G401.6 (cell line): ENCODE measurements at regions not wholly inside any gene's neighbourhood (a gene's known extent, or its start where the extent isn't known, plus 50 kb on each side); places are given as distances from the start of the nearest gene placed in this dataset.

Source experiments
- FAIRE-seq: peaks from 2 replicates; lab custom pipeline; 2012; peaks lifted over from hg19 to GRCh38; lab: Jason Lieb, UNC

DNA sequence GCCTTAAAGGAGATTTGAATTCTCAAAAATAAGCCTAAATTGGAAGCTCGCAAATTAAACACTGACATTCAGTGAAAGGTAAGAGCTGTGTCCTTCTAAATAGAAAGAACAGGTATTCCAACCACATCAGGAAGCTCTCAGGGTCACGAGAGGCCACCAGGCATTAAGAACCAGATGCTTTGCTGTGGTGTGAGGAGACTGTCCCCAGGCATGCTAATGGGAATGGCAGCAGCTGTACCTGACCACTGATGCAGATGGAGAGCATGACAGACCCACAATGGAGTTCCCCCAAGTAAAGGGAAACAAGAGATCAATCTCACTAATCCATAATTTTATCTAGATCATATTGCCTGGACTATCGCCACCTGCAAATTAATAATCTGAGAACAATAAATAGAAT, 658.9 kb upstream of the NOX3 start:
- no peak for FAIRE-seq

DNA sequence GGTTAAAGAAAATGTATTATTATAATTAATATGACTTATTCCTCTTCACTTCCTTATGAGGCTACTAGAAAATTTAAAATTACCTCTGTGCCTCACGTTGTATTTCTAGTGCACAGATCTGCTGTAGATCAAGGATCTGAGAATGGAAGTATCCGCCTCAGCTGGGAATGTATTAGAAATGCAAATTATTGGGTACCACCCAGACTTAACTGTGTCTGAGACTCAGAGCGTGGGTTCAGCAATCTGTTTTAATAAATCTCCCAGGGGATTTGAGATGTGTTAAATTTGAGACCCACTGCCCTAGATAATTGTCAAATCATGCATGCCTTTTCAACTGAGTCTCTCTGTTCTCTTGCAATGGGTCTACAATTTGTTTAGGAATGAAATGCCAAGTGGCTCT, 658.0 kb upstream of the NOX3 start:
- no peak for FAIRE-seq

DNA sequence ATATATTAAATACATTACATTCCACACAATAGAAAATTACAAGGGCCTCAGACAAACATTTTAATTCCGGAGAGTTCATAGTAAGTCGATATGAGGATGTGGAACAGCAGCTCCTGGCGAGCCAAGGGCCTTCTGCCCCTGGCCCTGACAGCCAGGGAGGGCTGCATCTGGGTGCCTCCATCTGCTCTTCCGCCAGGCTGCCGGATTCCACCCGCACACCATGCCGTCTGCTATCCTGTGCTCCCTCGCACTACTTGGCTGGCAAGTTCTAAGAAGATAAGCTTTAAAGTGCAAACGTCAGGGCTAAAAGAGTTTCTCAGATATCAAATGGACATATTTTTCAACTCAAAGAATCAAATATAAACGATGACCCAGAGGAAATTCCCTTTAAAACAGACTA, 656.3 kb upstream of the NOX3 start:
- no peak for FAIRE-seq

DNA sequence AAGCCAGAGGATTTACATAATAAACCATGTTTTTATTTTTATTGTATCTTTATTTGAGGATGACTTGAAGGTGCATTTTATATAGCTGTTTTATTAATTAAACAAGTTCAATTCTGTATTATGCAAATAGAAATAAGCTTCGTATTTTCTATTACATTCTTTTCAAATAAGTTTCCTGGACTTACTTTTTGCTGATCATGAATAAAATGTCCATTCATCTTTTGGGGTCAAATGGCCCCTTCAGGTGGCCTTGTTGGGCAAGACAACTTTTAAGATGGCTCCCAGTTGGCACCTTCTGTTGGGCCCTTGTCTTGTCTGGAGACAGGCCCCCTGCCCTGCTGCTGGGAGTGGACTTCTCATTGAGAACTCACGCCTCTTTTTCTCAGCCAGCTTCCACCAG, 654.6 kb upstream of the NOX3 start:
- FAIRE-seq = no peak

- no peak for FAIRE-seq
Observed at GRCh38 chr6:156109713-156110112, 654.1 kb upstream of the NOX3 start.

DNA sequence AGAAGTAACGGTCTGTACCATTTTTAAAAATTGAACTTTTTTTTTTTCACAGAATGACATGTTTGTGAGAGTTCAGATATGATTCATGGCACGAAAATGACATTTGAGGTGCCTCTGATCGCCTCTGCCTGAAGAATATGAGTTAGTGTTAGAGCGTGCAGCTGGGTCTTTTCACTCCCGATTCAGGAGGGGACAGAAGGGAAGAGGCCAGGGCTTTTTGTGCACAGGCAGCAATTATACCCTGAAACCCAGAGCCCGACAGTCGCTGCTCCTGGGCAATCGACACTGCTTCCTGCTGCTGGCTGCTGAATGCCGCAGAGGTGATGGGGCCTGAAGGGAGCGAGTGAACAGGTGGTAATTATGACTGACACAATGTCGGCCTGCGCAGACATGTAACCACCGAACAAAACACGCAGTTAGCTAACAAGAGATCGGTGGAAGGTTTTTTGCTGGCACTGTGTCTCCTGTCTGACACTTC, 652.0 kb upstream of the NOX3 start:
- no peak for FAIRE-seq

DNA sequence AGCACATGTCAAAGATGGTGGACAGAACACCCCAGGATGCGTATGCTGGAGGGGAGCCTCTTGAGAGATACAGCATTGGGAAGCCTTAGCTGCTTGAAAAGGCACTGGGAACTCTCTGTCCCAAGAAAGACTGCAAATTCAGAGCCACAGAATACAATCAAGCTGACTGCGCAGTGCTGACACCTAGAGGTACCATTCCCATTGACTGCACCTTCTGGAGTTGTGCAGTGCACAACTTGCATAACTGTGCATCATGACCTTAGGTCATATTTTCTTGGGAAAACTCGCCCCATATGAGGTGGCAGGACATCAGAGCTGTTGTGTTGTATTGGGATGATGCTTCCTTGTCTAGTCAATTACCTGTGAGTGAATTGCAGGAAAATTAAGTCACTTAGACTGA, 646.5 kb upstream of the NOX3 start:
- FAIRE-seq = no peak

DNA sequence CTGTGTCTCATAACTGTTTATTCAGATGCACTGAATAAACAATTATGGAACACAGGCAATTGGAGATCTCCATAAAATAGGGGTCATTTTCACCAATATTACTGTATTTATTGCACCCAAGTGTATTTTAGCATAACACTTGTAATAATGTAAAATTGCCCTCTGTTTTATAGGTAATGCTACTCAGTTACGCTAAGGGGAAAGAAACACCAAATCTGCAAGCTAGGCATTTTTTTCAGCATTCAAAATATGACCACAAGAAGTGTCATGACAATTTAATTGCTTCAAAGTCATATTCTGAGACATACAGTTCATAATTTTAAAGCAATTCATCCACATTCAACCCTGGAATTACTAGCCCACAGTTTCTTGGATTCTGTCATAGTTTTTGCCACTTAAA, 643.2 kb upstream of the NOX3 start:
- FAIRE-seq = no peak

DNA sequence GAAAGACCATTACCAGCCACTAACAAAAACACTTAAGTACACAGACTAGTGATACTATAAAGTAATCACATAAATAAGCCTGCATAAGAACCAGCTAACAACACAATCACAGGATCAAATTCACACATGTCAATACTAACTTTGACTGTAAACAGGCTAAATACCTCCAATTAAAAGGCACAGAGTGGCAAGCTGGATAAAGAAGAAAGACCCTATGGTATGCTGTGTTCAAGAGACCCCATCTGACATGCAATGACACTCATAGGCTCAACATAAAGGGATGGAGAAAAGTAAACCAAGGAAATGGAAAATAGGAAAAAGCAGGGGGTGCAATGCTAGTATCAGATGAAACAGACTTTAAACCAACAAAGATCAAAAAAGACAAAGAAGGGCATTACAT, 631.8 kb upstream of the NOX3 start:
- no peak for FAIRE-seq

- FAIRE-seq = no peak
Observed at GRCh38 chr6:156082012-156082411, 626.4 kb upstream of the NOX3 start.

DNA sequence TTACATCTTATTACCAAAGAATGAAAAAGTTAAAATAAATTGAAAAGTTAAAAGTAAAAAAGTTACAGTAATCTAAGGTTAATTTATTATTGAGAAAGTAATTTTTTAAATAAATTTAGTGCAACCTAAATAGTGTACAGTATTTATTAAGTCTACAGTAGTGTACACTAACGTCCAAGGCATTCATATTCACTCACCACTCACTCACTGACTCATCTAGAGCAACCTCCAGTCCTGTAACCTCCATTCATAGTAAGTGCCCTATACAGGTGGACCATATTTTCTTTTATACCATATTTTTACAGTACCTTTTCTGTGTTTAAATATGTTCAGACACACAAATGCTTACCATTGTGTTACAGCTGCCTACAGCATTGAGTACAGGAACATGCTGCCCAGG, 624.7 kb upstream of the NOX3 start:
- FAIRE-seq = peak; percentile 91

DNA sequence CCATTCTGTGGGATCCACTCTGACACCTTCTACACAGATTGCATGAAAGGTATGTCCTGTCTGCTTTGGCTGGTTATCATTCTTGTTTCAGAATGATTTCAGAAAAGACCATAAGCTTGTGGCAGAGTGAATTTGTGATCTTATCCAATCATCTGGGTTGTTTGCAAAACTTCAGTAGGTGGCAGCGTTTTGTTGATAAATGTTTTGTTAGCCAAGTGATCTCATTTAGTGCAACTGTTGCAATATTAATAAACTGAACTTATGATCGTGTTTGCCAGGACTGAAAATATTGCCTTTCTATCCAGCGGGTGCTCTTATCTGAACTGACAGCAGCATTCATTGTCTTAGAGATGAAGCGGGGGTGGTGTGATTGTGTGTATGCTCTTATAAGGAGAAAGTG, 613.2 kb upstream of the NOX3 start:
- no peak for FAIRE-seq

DNA sequence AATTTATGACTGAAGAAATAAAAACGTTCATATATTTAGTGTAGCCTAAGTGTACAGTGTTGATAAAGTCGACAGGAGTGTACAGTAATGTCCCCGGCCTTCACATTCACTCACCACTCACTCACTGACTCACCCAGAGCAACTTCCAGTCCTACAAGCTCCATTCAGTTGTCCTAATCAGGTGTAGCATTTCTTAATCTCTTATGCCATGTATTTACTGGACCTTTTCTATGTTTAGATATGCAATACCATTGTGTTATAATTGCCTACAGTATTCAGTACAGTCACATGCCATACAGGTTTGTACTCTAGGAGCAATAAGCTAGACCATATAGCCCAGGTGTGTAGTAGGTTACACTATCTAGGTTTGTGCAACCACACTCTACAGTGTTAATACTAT, 610.2 kb upstream of the NOX3 start:
- no peak for FAIRE-seq

- no peak for FAIRE-seq
Observed at GRCh38 chr6:156062091-156062563, 606.5 kb upstream of the NOX3 start.

DNA sequence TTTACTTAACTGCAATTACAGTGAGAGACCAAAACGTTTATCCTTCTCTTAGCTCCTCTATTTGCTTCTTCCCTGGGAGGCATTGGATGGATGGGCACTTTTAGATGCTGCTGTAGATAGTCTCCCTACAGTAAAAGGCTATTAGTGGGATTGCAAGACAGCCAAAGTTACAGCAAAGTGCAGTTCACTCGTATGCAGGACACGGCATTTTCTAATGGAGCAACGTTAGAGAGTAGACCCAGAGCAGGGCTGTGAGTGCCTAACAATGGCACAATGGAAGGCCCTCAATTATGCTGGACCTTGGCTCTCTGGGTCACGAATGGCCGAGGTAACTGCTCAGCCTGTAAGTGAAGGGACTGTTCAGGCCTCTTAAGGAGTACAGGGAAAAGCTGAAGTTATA, 605.8 kb upstream of the NOX3 start:
- FAIRE-seq = no peak

GRCh38 chr6:156060013-156060412, 604.4 kb upstream of the NOX3 start:
- FAIRE-seq = no peak

DNA sequence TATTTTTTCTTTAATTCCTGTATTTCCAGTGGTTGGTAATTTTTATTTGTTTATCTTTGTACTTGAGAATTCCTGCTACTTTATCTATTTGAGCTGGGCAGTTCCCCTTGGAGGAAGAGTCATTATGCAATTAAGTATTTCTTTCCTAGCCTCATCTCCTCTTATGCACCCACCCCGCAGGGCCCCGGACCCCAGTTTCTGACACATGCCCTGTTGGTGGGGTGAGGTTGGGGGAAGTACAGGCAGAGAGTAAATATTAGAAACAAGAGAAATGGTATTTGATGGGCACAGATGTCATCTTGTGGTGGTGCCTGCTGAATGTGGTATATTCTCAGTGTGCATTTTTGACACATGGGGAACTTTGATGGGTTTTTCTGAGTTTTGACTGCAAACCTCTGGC, 602.7 kb upstream of the NOX3 start:
- FAIRE-seq = no peak

DNA sequence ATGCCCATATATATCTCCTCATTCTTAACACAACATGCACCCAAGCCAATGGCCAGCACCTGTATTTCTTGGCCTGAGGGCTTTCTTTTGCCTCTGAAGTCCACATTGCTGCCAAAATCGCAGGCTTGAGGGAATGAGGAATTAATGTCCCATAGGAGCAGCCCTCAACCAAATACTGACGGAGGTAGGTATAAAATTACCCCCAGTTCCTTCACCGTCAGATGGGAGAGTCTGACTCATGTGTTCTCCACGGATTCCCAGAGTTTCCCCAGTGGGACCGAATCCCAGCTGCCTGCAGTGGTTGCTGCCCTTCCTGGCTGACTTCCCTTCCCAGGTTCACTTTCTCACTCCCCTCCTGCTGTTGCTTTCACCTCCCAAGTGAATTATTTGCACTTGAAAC, 602.2 kb upstream of the NOX3 start:
- FAIRE-seq = no peak

DNA sequence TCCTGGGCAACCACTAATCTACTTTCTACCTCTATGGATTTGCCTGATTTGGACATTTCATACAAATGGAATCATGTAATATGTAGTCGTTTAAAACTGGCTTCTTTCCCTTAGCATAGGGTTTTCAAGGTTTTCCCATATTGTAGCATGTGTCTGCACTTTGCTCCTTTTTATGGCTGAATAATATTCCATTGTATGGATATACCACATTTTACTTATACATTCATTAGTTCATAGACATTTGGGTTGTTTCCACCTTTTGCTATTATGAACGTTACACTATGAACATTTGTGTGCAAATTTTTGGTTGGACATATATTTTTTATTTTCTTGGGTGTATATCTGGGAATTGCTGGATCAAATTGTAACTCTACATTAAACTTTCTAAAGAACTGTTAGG, 600.4 kb upstream of the NOX3 start:
- FAIRE-seq = no peak

GRCh38 chr6:156053626-156054025, 598.0 kb upstream of the NOX3 start:
- no peak for FAIRE-seq

DNA sequence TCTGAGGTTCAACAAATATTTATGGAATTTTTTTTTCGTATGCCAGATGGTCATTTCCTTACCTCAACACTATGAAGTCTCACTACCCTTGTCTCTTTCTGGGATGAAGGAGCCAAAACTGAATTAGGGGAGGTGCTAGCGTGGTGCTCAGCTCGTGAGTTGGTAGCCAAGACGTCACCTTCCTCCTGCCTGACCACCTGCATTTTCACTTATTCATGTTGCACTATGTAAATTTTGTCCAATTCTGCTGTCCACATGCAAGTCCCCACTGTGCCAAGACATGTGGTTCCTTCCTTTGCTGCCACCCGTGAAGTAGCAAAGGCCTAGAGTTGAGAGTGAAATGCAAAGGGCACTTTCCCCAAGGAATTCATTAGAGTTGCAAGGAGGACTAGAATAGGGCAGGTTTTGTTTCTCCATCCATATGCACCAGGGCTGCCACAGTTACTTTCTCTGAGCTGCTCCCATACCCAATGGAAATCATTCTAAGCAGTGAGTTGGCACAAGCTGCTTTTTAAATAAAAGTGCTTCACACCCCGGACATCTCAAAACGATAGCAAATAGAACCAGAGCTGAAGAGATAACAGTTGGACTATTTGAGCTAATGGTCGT, 591.3 kb upstream of the NOX3 start:
- FAIRE-seq = no peak

GRCh38 chr6:156046268-156046665, 590.6 kb upstream of the NOX3 start:
- FAIRE-seq = no peak

- no peak for FAIRE-seq
Observed at GRCh38 chr6:156045401-156046267, 590.0 kb upstream of the NOX3 start.

GRCh38 chr6:156033598-156033997, 578.0 kb upstream of the NOX3 start:
- no peak for FAIRE-seq
